DMS53 treated with DMSO at 0.1 percent for 48 hours (cell line): ENCODE measurements at regions not wholly inside any gene's neighbourhood (a gene's known extent, or its start where the extent isn't known, plus 50 kb on each side); places are given as distances from the start of the nearest gene placed in this dataset.
"Not testable (repeated sequence)": the region's sequence is repeated elsewhere in the genome, so short reads cannot be mapped to it uniquely, and the experiment has no call there.

Experiments used
- DNase-seq: peaks from one replicate; lab custom pipeline; 2025; ENCODE audit not compliant: unreplicated experiment; lab: John Stamatoyannopoulos, UW

- DNase-seq: no peak
Observed at GRCh38 chr11:101743828-101744227, 160.0 kb upstream of the TRPC6 start.

- DNase-seq: no peak
Observed at GRCh38 chr11:101741479-101742175, 157.8 kb upstream of the TRPC6 start.

GRCh38 chr11:101741061-101741460 lies 157.3 kb upstream of the TRPC6 start:
- DNase-seq: no peak

- DNase-seq: no peak
Observed at GRCh38 chr11:101738452-101738851, 154.6 kb upstream of the TRPC6 start.

GRCh38 chr11:101729406-101730078 lies 145.7 kb upstream of the TRPC6 start:
- DNase-seq: no peak

GRCh38 chr11:101727451-101727850 lies 143.6 kb upstream of the TRPC6 start:
- no peak for DNase-seq

- DNase-seq: no peak
Observed at GRCh38 chr11:101726988-101727387, 143.2 kb upstream of the TRPC6 start.

- no peak for DNase-seq
Observed at GRCh38 chr11:101723371-101723770, 139.6 kb upstream of the TRPC6 start.

- peak; percentile 65 for DNase-seq
Observed at GRCh38 chr11:101721270-101721669, 137.5 kb upstream of the TRPC6 start.

GRCh38 chr11:101718402-101718801 lies 134.6 kb upstream of the TRPC6 start:
- no peak for DNase-seq

GRCh38 chr11:101717619-101718018 lies 133.8 kb upstream of the TRPC6 start:
- DNase-seq: no peak

GRCh38 chr11:101715281-101715680 lies 131.5 kb upstream of the TRPC6 start:
- DNase-seq: no peak

GRCh38 chr11:101707477-101707876 lies 123.7 kb upstream of the TRPC6 start:
- DNase-seq: no peak

- peak; percentile 37 for DNase-seq
Observed at GRCh38 chr11:101706541-101706940, 122.7 kb upstream of the TRPC6 start.

GRCh38 chr11:101705972-101706371 lies 122.2 kb upstream of the TRPC6 start:
- DNase-seq: no peak

- not testable (repeated sequence) for DNase-seq
Observed at GRCh38 chr11:101694869-101695268, 111.1 kb upstream of the TRPC6 start.

GRCh38 chr11:101692980-101693379 lies 109.2 kb upstream of the TRPC6 start:
- no peak for DNase-seq

- DNase-seq: no peak
Observed at GRCh38 chr11:101686514-101686913, 102.7 kb upstream of the TRPC6 start.

- DNase-seq: no peak
Observed at GRCh38 chr11:101668236-101668635, 84.4 kb upstream of the TRPC6 start.

GRCh38 chr11:101666916-101667315 lies 83.1 kb upstream of the TRPC6 start:
- no peak for DNase-seq

- DNase-seq: no peak
Observed at GRCh38 chr11:101661559-101661958, 77.8 kb upstream of the TRPC6 start.
